GM19239 (cell line): ENCODE measurements at regions not wholly inside any gene's neighbourhood (a gene's known extent, or its start where the extent isn't known, plus 50 kb on each side); places are given as distances from the start of the nearest gene placed in this dataset.
"Not testable (repeated sequence)": the region's sequence is repeated elsewhere in the genome, so short reads cannot be mapped to it uniquely, and the experiment has no call there.

Experiments used
- DNase-seq: peaks from one replicate; pipeline ENCODE4 v3.0.0; 2011; ENCODE audit warnings: low spot score; ENCODE audit not compliant: insufficient read length
- FAIRE-seq: peaks from 2 replicates; lab custom pipeline; 2011; peaks lifted over from hg19 to GRCh38; lab: Jason Lieb, UNC

- FAIRE-seq (no peak), DNase-seq (no peak)
Measured at GRCh38 chr6:84582997-84583396, 181.4 kb downstream of the TBX18 start.

- DNase-seq (no peak), FAIRE-seq (no peak)
Measured at GRCh38 chr6:84581494-84582259, 182.7 kb downstream of the TBX18 start.

GRCh38 chr6:84579404-84579803 lies 185.0 kb downstream of the TBX18 start:
- DNase-seq (no peak), FAIRE-seq (no peak)

- DNase-seq (no peak), FAIRE-seq (no peak)
Measured at GRCh38 chr6:84576029-84576428, 188.4 kb downstream of the TBX18 start.

GRCh38 chr6:84575264-84575663 lies 189.1 kb downstream of the TBX18 start:
- peak; percentile 64 for FAIRE-seq
- DNase-seq, result no peak

- no peak for FAIRE-seq
- DNase-seq, result no peak
Measured at GRCh38 chr6:84569882-84570281, 194.5 kb downstream of the TBX18 start.

GRCh38 chr6:84568971-84569370 lies 195.4 kb downstream of the TBX18 start:
- DNase-seq (no peak), FAIRE-seq (no peak)

- not testable (repeated sequence) for DNase-seq, FAIRE-seq
Measured at GRCh38 chr6:84565718-84566117, 198.7 kb downstream of the TBX18 start.

- DNase-seq, result no peak
- no peak for FAIRE-seq
Measured at GRCh38 chr6:84560436-84561390, 203.7 kb downstream of the TBX18 start.

- DNase-seq (no peak), FAIRE-seq (no peak)
Measured at GRCh38 chr6:84556541-84557335, 207.7 kb downstream of the TBX18 start.

- FAIRE-seq (no peak), DNase-seq (no peak)
Measured at GRCh38 chr6:84554706-84555105, 209.7 kb downstream of the TBX18 start.

GRCh38 chr6:84554074-84554473 lies 210.3 kb downstream of the TBX18 start:
- no peak for DNase-seq
- FAIRE-seq, result no peak

- FAIRE-seq, result no peak
- DNase-seq, result no peak
Measured at GRCh38 chr6:84553527-84553926, 210.9 kb downstream of the TBX18 start.

- FAIRE-seq (no peak), DNase-seq (no peak)
Measured at GRCh38 chr6:84551797-84552196, 212.6 kb downstream of the TBX18 start.

GRCh38 chr6:84549917-84550316 lies 214.5 kb downstream of the TBX18 start:
- DNase-seq (no peak), FAIRE-seq (no peak)

- DNase-seq (no peak), FAIRE-seq (no peak)
Measured at GRCh38 chr6:84547341-84547801, 217.0 kb downstream of the TBX18 start.

GRCh38 chr6:84546427-84546914 lies 217.9 kb downstream of the TBX18 start:
- FAIRE-seq, result no peak
- no peak for DNase-seq

GRCh38 chr6:84539122-84539856 lies 225.1 kb downstream of the TBX18 start:
- FAIRE-seq (no peak), DNase-seq (no peak)

- FAIRE-seq (no peak), DNase-seq (no peak)
Measured at GRCh38 chr6:84536885-84537638, 227.3 kb downstream of the TBX18 start.
